CD4-positive, alpha-beta T cell (primary cell): ENCODE measurements at regions not wholly inside any gene's neighbourhood (a gene's known extent, or its start where the extent isn't known, plus 50 kb on each side); places are given as distances from the start of the nearest gene placed in this dataset.

ENCODE experiments used
- ATAC-seq: fragments of 200-7000 bp; cut with Tn5 transposase; one replicate; pipeline ENCODE4 v1.10.0; 2022; ENCODE audit warnings: mild to moderate bottlenecking; ENCODE audit not compliant: poor library complexity
- CTCF ChIA-PET: fragments of 350-600 bp; sonication (Branson Sonifier 250); formaldehyde crosslinking; loops from one replicate; lab custom pipeline; 2021; ENCODE audit warnings: antibody characterized with exemption, inconsistent platforms; lab: Charles Lee
- POLR2A ChIA-PET: fragments of 350-600 bp; sonication (Branson Sonifier 250); formaldehyde crosslinking; loops from one replicate; lab custom pipeline; 2021; ENCODE audit warnings: antibody characterized with exemption, inconsistent platforms; lab: Charles Lee
- DNase-seq, 14 experiments: peaks; one replicate each; pipeline ENCODE4 v3.0.0-alpha.2; 2013 to 2020; ENCODE audit warnings: mixed read lengths in 2 of 14
- H3K27ac ChIP-seq, 2 donors: one replicate each; pipeline versions ENCODE4 v1.5.1 to v1.7.0; 2013; ENCODE audit warnings: low read length in 2 of 2, low read depth in 1 of 2, mild to moderate bottlenecking in 1 of 2
- H3K27me3 ChIP-seq, 2 experiments: 1 replicate in 1 of 2; 2 replicates in 1 of 2; pipeline versions ENCODE4 v1.6.1 to v1.7.0; 2013; ENCODE audit warnings: low read length in 2 of 2, control low read depth in 1 of 2, mild to moderate bottlenecking in 1 of 2, moderate library complexity in 1 of 2; ENCODE audit not compliant: insufficient read depth in 2 of 2, control insufficient read depth in 1 of 2
- H3K36me3 ChIP-seq: one replicate; pipeline ENCODE4 v1.6.1; 2013; ENCODE audit warnings: low read length, control low read depth; ENCODE audit not compliant: insufficient read depth
- H3K4me1 ChIP-seq: one replicate; pipeline ENCODE4 v1.6.1; 2013; ENCODE audit warnings: low read length, control low read depth; ENCODE audit not compliant: insufficient read depth
- H3K4me3 ChIP-seq: one replicate; pipeline ENCODE4 v1.5.1; 2013; ENCODE audit warnings: mild to moderate bottlenecking, low read length, moderate library complexity
- H3K9me3 ChIP-seq, 2 experiments: 1 replicate in 1 of 2; 2 replicates in 1 of 2; pipeline versions ENCODE4 v1.6.1 to v1.7.0; 2013; ENCODE audit warnings: low read length in 2 of 2, mild to moderate bottlenecking in 2 of 2, control low read depth in 1 of 2, moderate library complexity in 1 of 2; ENCODE audit not compliant: control insufficient read depth in 1 of 2, insufficient read depth in 1 of 2
- H3K27ac Mint-ChIP-seq: one replicate; pipeline ENCODE4 v1.8.0; 2020; ENCODE audit warnings: mixed read lengths
- H3K27me3 Mint-ChIP-seq: one replicate; pipeline ENCODE4 v1.8.0; 2021; ENCODE audit warnings: mixed read lengths
- H3K36me3 Mint-ChIP-seq: one replicate; pipeline ENCODE4 v1.8.0; 2021; ENCODE audit warnings: low read depth, mixed read lengths
- H3K4me1 Mint-ChIP-seq: one replicate; pipeline ENCODE4 v1.8.0; 2021; ENCODE audit warnings: low read depth, mixed read lengths
- H3K4me3 Mint-ChIP-seq: one replicate; pipeline ENCODE4 v1.8.0; 2020; ENCODE audit warnings: mild to moderate bottlenecking, mixed read lengths
- H3K9me3 Mint-ChIP-seq: one replicate; pipeline ENCODE4 v1.8.0; 2020; ENCODE audit warnings: mixed read lengths
- CTCF ChIP-seq: fragments of 200-600 bp; IDR thresholded peaks from one replicate; pipeline ENCODE4 v1.8.0; 2022; ENCODE audit warnings: antibody characterized with exemption, mild to moderate bottlenecking
- intact Hi-C, 2 experiments: fragments of 100-400 bp; cut with DNase I in 1 of 2; cut with micrococcal nuclease in 1 of 2; formaldehyde crosslinking; loops; one replicate each; pipeline versions ENCODE4 v1.15.1 to v1.9.0; 2023 to 2025; cut with DNase I, micrococcal nuclease

- no peaks in the 10 kb centered on the region for H3K4me1 ChIP-seq
- Mint-ChIP-seq H3K4me1 (no peaks in the 10 kb centered on the region), H3K36me3 (no peaks in the 10 kb centered on the region), H3K9me3 (no peaks in the 10 kb centered on the region), H3K4me3 (no peak overlapping the region), H3K27ac (no peak overlapping the region), H3K27me3 (no peaks in the 10 kb centered on the region)
- DNase-seq (no peak), ATAC-seq (no peak)
- CTCF ChIA-PET, result no interaction called here
- H3K27me3 ChIP-seq, result no peaks in the 10 kb centered on the region
- H3K36me3 ChIP-seq, result no peaks in the 10 kb centered on the region
- POLR2A ChIA-PET, result interaction anchor here (0.6 kb wide), 1 partner anchor 235 kb away, joined by 4 read pairs; no protein-coding TSS in a partner anchor
- no peaks in the 10 kb centered on the region for H3K9me3 ChIP-seq
- intact Hi-C loops, result no loop called here
- H3K4me3 ChIP-seq, result no peak overlapping the region
- no peak for TF ChIP-seq CTCF
- no peak overlapping the region for H3K27ac ChIP-seq
Measured at GRCh38 chr6:43856005-43856765, 86.2 kb downstream of the VEGFA start.

- ATAC-seq, result no peak
- Histone ChIP-seq H3K9me3 (no peaks in the 10 kb centered on the region), H3K27me3 (no peaks in the 10 kb centered on the region), H3K4me3 (no peak overlapping the region), H3K4me1 (no peaks in the 10 kb centered on the region), H3K36me3 (no peaks in the 10 kb centered on the region), H3K27ac (no peak overlapping the region)
- Mint-ChIP-seq H3K9me3 (no peaks in the 10 kb centered on the region), H3K27me3 (no peaks in the 10 kb centered on the region), H3K4me1 (no peaks in the 10 kb centered on the region), H3K27ac (no peak overlapping the region), H3K4me3 (no peak overlapping the region), H3K36me3 (no peaks in the 10 kb centered on the region)
- POLR2A ChIA-PET, result no interaction called here
- intact Hi-C loops, result no loop called here
- CTCF ChIA-PET, result no interaction called here
- no peak for TF ChIP-seq CTCF
- DNase-seq, result no peak
Measured at GRCh38 chr6:43855247-43855646, 85.2 kb downstream of the VEGFA start.

GRCh38 chr6:43853066-43853650 lies 83.1 kb downstream of the VEGFA start:
- Histone ChIP-seq H3K4me3 (no peak overlapping the region), H3K27ac (no peak overlapping the region), H3K36me3 (no peaks in the 10 kb centered on the region), H3K27me3 (no peaks in the 10 kb centered on the region), H3K4me1 (no peaks in the 10 kb centered on the region), H3K9me3 (no peaks in the 10 kb centered on the region)
- H3K27me3 Mint-ChIP-seq, result no peaks in the 10 kb centered on the region
- POLR2A ChIA-PET, result no interaction called here
- H3K4me3 Mint-ChIP-seq, result no peak overlapping the region
- H3K27ac Mint-ChIP-seq, result no peak overlapping the region
- no peaks in the 10 kb centered on the region for H3K4me1 Mint-ChIP-seq
- intact Hi-C loops, result no loop called here
- H3K9me3 Mint-ChIP-seq, result no peaks in the 10 kb centered on the region
- H3K36me3 Mint-ChIP-seq, result no peaks in the 10 kb centered on the region
- CTCF ChIA-PET, result no interaction called here
- no peak for TF ChIP-seq CTCF
- no peak for DNase-seq
- no peak for ATAC-seq
